ENCODE measurements at regions not wholly inside any gene's neighbourhood (a gene's known extent, or its start where the extent isn't known, plus 50 kb on each side); places are given as distances from the start of the nearest gene placed in this dataset.

- no peak for DNase-seq (ENCODE audit: low read depth, low spot score)
Measured at GRCh38 chr18:28541276-28541930, 364.5 kb upstream of the CDH2 start.

DNA sequence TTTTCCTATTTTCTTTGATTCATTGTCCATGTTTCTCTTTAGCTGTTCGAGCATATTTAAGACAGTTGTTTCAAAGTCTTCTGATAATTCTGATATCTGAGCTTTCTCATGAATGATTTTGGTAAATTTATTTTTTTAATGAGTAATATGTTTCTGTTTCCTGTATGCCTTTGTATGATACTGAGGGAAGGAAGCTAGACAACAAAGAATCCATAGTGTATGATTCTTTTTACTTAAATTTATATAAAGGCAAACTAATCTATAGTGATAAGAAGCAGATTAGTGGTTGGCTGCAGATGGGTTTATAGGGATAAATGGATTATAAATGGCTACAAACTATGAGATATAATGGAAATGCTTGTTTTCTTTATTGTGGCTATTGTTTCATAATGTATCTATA is 352.7 kb upstream of the CDH2 start:
- no peak for DNase-seq (ENCODE audit: low read depth, low spot score)

GRCh38 chr18:28526196-28526595 is 349.3 kb upstream of the CDH2 start:
- DNase-seq (ENCODE audit: low read depth, low spot score): no peak

- DNase-seq (ENCODE audit: low read depth, low spot score): no peak
Measured at GRCh38 chr18:28523758-28524475, 347.0 kb upstream of the CDH2 start.

- DNase-seq (ENCODE audit: low read depth, low spot score): no peak
Measured at GRCh38 chr18:28522236-28522635, 345.3 kb upstream of the CDH2 start.

- no peak for DNase-seq (ENCODE audit: low read depth, low spot score)
Measured at GRCh38 chr18:28519997-28520396, 343.1 kb upstream of the CDH2 start.

DNA sequence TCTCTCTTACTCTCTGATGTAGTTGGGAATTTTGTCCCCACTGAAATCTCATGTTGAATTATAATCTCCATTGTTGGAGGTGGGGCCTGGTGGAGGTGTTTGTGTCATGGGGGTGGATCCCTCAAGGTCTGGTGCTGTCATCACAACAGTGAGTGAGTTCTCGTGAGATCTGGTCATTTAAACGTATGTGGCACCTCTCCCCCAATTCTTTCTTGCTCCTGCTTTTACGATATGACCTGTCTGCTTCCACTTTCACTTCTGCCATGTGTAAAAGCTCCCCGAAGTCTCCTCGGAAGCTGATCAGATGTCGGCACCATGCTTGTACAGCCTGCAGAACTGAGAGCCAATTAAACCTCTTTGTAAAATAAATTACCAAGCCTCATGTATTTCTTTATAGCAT is 337.8 kb upstream of the CDH2 start:
- no peak for DNase-seq (ENCODE audit: low read depth, low spot score)

DNA sequence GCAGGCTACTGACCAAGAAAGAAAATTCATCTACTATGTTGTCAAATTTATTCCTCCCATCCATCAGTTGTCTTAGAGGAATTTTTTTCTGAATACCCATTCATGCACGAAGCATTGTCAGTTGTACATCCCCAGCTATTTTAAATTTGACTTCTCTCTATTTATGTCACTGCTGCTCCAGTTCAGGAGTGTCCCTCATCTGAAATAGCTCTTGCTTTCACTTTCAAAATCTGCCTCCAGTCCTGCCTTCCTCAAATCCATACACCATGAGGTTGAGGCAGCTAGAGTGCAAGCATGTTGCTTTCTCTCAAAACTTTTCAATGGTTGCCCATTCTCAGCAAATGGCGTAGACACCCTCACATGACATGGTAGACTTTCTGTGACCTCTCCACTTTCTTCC is 335.4 kb upstream of the CDH2 start:
- DNase-seq (ENCODE audit: low read depth, low spot score): no peak

- no peak for DNase-seq (ENCODE audit: low read depth, low spot score)
Measured at GRCh38 chr18:28511413-28511821, 334.5 kb upstream of the CDH2 start.

DNA sequence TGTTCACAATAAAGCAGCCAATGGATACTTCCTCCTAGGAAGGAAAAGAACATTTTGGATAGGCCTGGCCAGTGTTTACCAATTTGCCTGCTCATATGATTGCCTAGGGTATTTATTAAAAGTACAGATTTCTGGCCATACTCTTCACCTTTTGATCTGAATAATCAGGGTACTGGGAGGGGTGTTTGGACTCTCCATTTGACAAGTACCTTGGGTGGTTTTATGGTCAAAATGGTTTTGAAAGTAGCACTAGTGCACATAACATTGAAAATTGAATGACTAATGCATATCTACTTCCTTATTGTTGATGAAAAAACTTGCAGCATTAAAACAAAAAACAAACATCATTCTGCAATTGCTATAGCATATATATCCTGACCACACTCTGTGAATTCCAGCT is 333.3 kb upstream of the CDH2 start:
- no peak for DNase-seq (ENCODE audit: low read depth, low spot score)

- DNase-seq (ENCODE audit: low read depth, low spot score): no peak
Measured at GRCh38 chr18:28504066-28504465, 327.1 kb upstream of the CDH2 start.

DNA sequence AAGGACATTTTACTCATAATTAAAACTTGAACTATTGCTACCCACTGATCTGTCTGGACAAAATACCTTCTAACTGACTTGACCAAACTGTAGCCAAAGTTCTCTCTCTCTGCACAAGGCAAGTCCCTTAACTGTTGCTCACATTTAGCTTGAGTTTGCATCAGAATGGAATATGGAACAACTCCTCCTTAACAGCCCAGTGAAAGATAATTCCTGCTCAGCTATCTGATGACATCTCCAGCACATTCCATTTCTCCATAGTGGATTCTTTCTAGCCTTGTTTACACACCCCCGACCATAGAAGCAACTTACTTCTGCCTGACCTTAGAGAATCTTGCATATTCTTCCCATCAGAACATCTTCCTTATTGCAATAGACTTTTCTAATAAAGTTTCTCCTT is 317.2 kb upstream of the CDH2 start:
- DNase-seq (ENCODE audit: low read depth, low spot score): no peak

DNA sequence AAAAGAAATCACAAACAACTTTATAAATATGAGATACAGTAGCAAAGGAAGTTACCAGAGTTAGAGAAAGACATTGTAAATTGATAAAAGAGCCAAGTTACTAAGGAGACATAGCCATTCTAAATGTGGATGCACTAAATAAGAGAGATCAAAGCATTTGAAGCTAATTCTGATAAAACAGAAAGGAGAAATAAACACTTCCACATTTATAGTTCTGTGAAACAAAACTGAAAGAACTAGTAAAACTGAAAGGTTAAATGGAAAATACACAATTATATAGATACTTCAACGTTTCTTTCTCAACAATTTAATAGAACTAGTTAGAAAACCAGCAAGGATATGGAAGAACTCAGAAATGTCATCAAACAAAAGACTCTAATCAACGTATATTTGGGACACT is 309.0 kb upstream of the CDH2 start:
- DNase-seq (ENCODE audit: low read depth, low spot score): no peak

- no peak for DNase-seq (ENCODE audit: low read depth, low spot score)
Measured at GRCh38 chr18:28485210-28485801, 308.4 kb upstream of the CDH2 start.

- DNase-seq (ENCODE audit: low read depth, low spot score): no peak
Measured at GRCh38 chr18:28478531-28478930, 301.6 kb upstream of the CDH2 start.

GRCh38 chr18:28476302-28476701 is 299.4 kb upstream of the CDH2 start:
- no peak for DNase-seq (ENCODE audit: low read depth, low spot score)

GRCh38 chr18:28469946-28470345 is 293.0 kb upstream of the CDH2 start:
- DNase-seq (ENCODE audit: low read depth, low spot score): no peak

DNA sequence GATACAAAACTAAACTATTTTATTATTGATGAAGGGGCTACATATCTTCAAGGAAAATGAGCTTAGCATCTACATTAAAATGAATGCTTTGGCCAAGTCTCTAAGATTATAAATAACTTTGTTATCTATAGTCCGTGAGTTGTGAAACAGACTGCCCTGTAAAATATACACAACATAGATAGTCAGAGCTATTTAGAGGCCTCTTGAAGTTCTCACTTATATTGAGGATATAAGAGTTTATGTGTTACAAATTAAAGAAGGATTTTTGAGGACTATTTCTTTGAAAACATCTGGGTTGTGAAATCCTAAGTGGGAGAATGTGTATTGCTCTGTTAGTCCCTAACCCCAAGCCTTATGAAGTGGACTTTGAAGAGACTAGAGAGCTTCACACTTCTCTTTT is 292.0 kb upstream of the CDH2 start:
- no peak for DNase-seq (ENCODE audit: low read depth, low spot score)

GRCh38 chr18:28466204-28466603 is 289.3 kb upstream of the CDH2 start:
- DNase-seq (ENCODE audit: low read depth, low spot score): no peak

- no peak for DNase-seq (ENCODE audit: low read depth, low spot score)
Measured at GRCh38 chr18:28459587-28459986, 282.7 kb upstream of the CDH2 start.

DNA sequence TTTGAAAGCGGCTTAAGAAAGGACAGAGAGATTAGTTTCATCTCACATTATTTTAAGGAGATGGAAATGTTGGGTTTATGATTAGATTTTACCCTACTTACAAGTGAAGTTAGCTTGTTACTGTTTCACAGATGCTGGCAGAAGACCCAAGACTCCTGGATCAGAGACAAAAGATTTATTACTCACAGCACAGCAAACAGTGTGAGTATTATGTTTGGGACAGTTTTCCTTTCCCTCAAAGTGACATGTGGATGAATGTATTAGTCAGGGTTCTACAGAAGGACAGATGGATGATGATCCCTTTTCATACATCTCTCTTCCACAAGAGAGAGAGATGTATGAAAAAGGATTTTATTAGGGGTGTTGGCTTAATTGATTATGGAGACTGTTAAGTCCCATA is 281.8 kb upstream of the CDH2 start:
- no peak for DNase-seq (ENCODE audit: low read depth, low spot score)

- DNase-seq (ENCODE audit: low read depth, low spot score): peak; percentile 47
Measured at GRCh38 chr18:28457784-28458183, 280.9 kb upstream of the CDH2 start.

DNA sequence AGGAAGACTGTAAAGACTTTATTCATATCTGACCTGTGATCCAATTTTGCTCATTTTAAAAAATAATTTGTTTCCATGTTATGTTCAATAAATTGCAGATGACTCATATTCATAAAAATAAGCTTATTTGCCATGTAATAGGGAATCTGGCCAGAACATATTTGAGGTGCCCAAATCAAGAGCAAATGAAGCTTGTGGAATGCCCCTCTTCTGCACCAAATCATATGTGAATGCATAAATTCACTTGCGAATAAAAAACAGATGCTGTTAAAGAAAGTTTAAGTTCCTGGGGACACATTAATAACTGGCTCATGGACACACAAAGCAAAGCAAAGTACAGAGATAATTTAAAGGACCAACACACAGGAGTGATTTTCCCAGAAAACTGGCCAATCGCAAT is 279.0 kb upstream of the CDH2 start:
- no peak for DNase-seq (ENCODE audit: low read depth, low spot score)
